Gastrocnemius medialis (tissue), 4 donors: ENCODE measurements at regions not wholly inside any gene's neighbourhood (a gene's known extent, or its start where the extent isn't known, plus 50 kb on each side); places are given as distances from the start of the nearest gene placed in this dataset.

ENCODE experiments used
- POLR2A ChIP-seq, 2 donors: fragments of 450-650 bp; IDR thresholded peaks; one replicate each; pipeline ENCODE4 v1.6.1; 2017; ENCODE audit warnings: antibody characterized with exemption in 2 of 2, mild to moderate bottlenecking in 2 of 2, moderate library complexity in 2 of 2
- TF ChIP-seq, protein P1 (sequence below), 5 experiments: fragments of 450-650 bp in 3 of 5; fragments of 200-600 bp in 2 of 5; sonication (generic) in 2 of 5; IDR thresholded peaks in 4 of 5; conservative IDR thresholded peaks in 1 of 5; 1 replicate in 4 of 5; 2 replicates in 1 of 5; pipeline ENCODE4 v1.5.1; 2016 to 2019; ENCODE audit warnings: antibody characterized with exemption in 5 of 5, mild to moderate bottlenecking in 3 of 5, moderate library complexity in 3 of 5

DNA sequence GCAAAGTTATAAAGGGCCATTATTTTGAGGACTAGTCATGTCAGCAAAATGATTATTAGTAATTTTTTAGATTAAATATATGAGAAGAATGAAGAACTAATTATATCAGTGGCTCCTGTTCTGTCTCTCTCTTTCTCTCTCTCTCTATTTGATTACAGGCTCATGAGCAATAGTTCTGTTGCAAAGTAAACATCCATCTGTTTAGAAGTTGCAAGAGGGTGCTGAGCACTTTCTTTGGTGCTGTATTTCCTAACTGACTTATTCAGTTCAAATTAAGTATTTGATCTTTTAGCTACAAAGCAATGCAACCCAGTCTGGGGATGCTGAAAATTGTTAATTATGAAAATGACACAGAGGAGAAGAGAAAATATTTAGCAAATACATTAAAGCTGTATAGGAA is 408.1 kb upstream of the UBE2E3 start:
- TF ChIP-seq POLR2A (IDR thresholded peaks at IDR 0.05), result no peak
- TF ChIP-seq, protein P1, sequence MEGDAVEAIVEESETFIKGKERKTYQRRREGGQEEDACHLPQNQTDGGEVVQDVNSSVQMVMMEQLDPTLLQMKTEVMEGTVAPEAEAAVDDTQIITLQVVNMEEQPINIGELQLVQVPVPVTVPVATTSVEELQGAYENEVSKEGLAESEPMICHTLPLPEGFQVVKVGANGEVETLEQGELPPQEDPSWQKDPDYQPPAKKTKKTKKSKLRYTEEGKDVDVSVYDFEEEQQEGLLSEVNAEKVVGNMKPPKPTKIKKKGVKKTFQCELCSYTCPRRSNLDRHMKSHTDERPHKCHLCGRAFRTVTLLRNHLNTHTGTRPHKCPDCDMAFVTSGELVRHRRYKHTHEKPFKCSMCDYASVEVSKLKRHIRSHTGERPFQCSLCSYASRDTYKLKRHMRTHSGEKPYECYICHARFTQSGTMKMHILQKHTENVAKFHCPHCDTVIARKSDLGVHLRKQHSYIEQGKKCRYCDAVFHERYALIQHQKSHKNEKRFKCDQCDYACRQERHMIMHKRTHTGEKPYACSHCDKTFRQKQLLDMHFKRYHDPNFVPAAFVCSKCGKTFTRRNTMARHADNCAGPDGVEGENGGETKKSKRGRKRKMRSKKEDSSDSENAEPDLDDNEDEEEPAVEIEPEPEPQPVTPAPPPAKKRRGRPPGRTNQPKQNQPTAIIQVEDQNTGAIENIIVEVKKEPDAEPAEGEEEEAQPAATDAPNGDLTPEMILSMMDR (IDR thresholded peaks at IDR 0.05 in 4 of 5, conservative IDR thresholded peaks at IDR 0.05 in 1 of 5), result no peak
